Type B pancreatic cell (in vitro differentiated cells): ENCODE measurements at regions not wholly inside any gene's neighbourhood (a gene's known extent, or its start where the extent isn't known, plus 50 kb on each side); places are given as distances from the start of the nearest gene placed in this dataset.
A peak's percentile ranks its signal among the peaks of the same experiment; 100 is the strongest.

ENCODE experiments used
- DNase-seq: peaks from one replicate; pipeline ENCODE4 v3.0.0; 2021; ENCODE audit warnings: mixed read lengths; ENCODE audit not compliant: unreplicated experiment; ENCODE audit errors: extremely low spot score
- H3K27ac Mint-ChIP-seq: 2 replicates; pipeline ENCODE4 v1.8.0; 2021; ENCODE audit warnings: mild to moderate bottlenecking, mixed read lengths
- H3K27me3 Mint-ChIP-seq: 2 replicates; pipeline ENCODE4 v1.8.0; 2021; ENCODE audit warnings: mixed read lengths
- H3K36me3 Mint-ChIP-seq: 2 replicates; pipeline ENCODE4 v1.8.0; 2021; ENCODE audit warnings: mixed read lengths
- H3K4me1 Mint-ChIP-seq: one replicate; pipeline ENCODE4 v1.8.0; 2021; ENCODE audit warnings: mixed read lengths; ENCODE audit not compliant: unreplicated experiment
- H3K4me3 Mint-ChIP-seq: 2 replicates; pipeline ENCODE4 v1.8.0; 2021; ENCODE audit warnings: mild to moderate bottlenecking, mixed read lengths
- H3K9me3 Mint-ChIP-seq: 2 replicates; pipeline ENCODE4 v1.8.0; 2021; ENCODE audit warnings: mixed read lengths
- TF ChIP-seq, protein P1 (sequence below): fragments of 200-600 bp; sonication (generic); conservative IDR thresholded peaks from 2 replicates; pipeline ENCODE4 v1.5.0; 2021; ENCODE audit warnings: antibody characterized with exemption, mild to moderate bottlenecking

DNA sequence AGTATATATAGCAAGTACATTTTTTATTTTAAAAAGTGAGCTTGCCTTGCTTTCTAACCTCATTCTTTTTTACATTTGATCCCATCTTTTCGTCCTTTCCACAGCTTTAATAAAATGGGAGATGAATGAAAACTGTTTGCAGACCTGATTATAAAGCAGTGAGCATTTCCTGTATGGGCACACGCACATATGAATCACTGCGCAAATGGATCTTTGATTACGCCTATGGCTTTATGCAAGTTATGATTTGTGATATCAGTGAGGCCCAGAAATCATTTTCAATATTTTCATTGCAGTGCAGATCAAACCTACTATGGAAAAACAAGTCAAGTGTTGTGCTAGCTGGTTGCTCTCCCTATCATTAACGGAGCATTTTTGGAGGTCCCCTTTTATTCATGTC is 1073.0 kb downstream of the MAT2B start:
- peaks cover 3% of the 10 kb centered on the region for H3K27me3 Mint-ChIP-seq
- no peak overlapping the region for H3K4me3 Mint-ChIP-seq
- peaks cover 10% of the 10 kb centered on the region for H3K4me1 Mint-ChIP-seq
- no peak overlapping the region for H3K27ac Mint-ChIP-seq
- no peak for DNase-seq
- H3K36me3 Mint-ChIP-seq, result no peaks in the 10 kb centered on the region
- TF ChIP-seq, protein P1, sequence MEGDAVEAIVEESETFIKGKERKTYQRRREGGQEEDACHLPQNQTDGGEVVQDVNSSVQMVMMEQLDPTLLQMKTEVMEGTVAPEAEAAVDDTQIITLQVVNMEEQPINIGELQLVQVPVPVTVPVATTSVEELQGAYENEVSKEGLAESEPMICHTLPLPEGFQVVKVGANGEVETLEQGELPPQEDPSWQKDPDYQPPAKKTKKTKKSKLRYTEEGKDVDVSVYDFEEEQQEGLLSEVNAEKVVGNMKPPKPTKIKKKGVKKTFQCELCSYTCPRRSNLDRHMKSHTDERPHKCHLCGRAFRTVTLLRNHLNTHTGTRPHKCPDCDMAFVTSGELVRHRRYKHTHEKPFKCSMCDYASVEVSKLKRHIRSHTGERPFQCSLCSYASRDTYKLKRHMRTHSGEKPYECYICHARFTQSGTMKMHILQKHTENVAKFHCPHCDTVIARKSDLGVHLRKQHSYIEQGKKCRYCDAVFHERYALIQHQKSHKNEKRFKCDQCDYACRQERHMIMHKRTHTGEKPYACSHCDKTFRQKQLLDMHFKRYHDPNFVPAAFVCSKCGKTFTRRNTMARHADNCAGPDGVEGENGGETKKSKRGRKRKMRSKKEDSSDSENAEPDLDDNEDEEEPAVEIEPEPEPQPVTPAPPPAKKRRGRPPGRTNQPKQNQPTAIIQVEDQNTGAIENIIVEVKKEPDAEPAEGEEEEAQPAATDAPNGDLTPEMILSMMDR, result no peak
- no peaks in the 10 kb centered on the region for H3K9me3 Mint-ChIP-seq

DNA sequence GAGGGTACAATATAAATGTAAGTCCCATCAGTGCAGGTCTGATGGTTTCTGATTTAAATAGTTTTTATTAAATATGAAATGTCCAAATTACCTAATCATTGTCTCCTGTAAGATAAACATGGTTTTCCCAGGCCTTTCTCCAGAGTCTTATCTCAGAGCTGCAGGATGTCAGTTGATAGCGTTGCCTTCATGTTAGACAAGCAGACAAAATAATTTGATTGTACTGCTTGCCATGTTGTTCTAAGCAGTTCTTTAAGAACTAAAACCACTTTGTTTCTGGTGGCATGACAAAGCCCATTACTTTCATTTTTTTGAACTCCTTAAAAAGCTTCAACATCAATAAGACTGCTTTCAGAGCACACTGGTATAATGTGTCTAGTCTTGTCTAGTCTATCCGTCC is 1073.5 kb downstream of the MAT2B start:
- Mint-ChIP-seq H3K36me3 (no peaks in the 10 kb centered on the region), H3K27me3 (peaks cover 3% of the 10 kb centered on the region), H3K4me3 (no peak overlapping the region), H3K27ac (no peak overlapping the region), H3K9me3 (no peaks in the 10 kb centered on the region), H3K4me1 (peaks cover 9% of the 10 kb centered on the region)
- no peak for DNase-seq
- TF ChIP-seq, protein P1, result no peak

DNA sequence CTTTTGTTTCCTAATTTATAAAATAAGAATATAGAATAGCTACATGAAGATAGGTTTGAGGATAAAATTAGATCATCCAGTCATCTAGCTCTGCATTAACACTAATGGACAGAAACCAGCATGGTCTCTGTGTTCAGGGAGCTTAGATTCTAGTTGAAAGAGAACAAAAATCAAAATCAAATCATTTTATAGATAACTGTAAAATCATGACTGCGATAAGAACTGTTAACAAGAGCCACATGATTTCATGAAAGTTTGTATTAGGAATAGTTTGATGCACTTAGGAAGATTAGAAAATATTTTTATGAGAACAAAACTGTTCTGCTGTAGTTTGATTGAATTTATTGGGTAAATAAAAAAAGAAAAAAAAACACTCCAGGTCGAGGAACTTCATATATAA is 1074.7 kb downstream of the MAT2B start:
- Mint-ChIP-seq H3K27me3 (peaks cover 3% of the 10 kb centered on the region), H3K4me3 (no peak overlapping the region), H3K4me1 (peaks cover 9% of the 10 kb centered on the region), H3K36me3 (no peaks in the 10 kb centered on the region), H3K9me3 (no peaks in the 10 kb centered on the region), H3K27ac (no peak overlapping the region)
- no peak for DNase-seq
- TF ChIP-seq, protein P1, result no peak

DNA sequence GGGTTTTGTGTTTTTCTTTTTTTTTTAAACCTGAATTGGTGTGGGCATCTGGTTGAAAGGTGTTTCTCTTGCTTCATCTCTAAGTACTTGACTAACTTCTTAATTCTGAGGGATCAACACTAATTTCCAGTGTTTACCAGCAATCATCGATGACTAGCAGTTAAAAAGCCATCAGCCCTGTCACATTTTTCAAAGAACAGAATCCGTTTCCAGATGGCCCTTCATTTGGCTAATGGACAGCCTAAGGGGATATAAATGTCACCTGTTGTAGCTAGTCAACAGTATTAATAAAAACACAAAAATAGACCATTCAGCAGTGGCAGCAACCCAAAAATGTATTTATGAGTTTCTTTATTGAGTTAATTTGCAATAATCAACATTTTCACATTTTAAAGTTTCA is 1076.5 kb downstream of the MAT2B start:
- H3K27me3 Mint-ChIP-seq, result peaks cover 3% of the 10 kb centered on the region

DNA sequence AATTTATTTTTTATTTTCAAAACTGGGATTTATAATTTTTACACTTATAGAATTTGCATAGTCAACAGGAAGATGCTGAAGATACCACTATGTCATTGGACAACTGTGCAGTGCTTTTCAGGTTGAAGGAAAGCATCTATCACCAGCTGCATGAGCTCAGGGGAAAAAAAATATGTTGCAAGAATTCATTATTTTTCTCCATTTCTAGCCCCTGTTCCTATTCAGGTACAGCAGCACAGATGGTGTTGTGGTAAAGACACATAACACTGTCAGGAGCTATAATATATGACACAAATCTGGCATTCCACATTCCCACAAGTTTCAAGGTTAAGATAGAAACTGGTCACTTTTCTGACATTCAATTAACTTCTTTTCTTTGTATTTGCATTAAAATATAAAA is 1088.6 kb downstream of the MAT2B start:
- Mint-ChIP-seq H3K27ac (no peak overlapping the region), H3K27me3 (no peaks in the 10 kb centered on the region), H3K4me3 (no peak overlapping the region), H3K36me3 (no peaks in the 10 kb centered on the region), H3K4me1 (no peaks in the 10 kb centered on the region), H3K9me3 (no peaks in the 10 kb centered on the region)
- TF ChIP-seq, protein P1, result no peak
- DNase-seq, result no peak

More for the DNA sequence above, 1076.5 kb downstream of the MAT2B start:
- H3K27ac Mint-ChIP-seq, result no peak overlapping the region
- no peak for DNase-seq
- no peaks in the 10 kb centered on the region for H3K36me3 Mint-ChIP-seq
- no peak overlapping the region for H3K4me3 Mint-ChIP-seq
- TF ChIP-seq, protein P1, result no peak
- peaks cover 9% of the 10 kb centered on the region for H3K4me1 Mint-ChIP-seq
- no peaks in the 10 kb centered on the region for H3K9me3 Mint-ChIP-seq

DNA sequence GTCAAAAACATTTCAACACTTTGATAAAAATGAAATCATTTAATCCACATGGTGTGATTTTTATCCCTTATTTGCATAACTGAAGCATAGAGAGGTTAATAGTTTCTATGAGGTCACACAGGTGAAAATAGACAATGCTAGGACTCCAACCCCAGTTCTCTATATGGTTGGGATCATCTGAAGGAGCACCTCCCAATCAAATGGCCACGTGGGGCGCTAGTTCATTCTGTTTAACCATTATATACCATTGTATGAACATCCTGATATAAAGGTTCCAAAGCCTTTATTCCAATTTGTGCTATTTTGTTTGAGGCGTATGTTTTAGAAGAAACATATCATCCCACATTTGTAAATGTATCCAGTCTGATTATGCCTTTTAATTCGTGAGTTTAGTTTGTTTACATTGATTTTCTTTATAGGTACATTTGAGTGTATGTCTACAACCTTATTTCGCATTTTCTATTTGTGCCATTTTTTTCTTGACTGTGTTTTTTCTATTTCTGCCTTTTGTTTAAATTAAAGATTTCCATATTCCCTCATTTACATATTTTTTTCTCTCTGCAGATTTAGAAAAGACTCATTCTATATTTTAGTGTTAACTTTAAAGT is 1092.0 kb downstream of the MAT2B start:
- no peaks in the 10 kb centered on the region for H3K9me3 Mint-ChIP-seq
- no peaks in the 10 kb centered on the region for H3K27me3 Mint-ChIP-seq
- TF ChIP-seq, protein P1, result peak; percentile 70
- DNase-seq, result no peak
- no peaks in the 10 kb centered on the region for H3K36me3 Mint-ChIP-seq
- H3K4me1 Mint-ChIP-seq, result no peaks in the 10 kb centered on the region
- no peak overlapping the region for H3K27ac Mint-ChIP-seq
- no peak overlapping the region for H3K4me3 Mint-ChIP-seq
